GM21528 (cell line): ENCODE measurements at regions not wholly inside any gene's neighbourhood (a gene's known extent, or its start where the extent isn't known, plus 50 kb on each side); places are given as distances from the start of the nearest gene placed in this dataset.

ENCODE experiments used
- ATAC-seq: cut with Tn5 transposase; IDR thresholded peaks from one replicate; pipeline ENCODE4 v1.9.1; 2021; ENCODE audit warnings: mild to moderate bottlenecking, moderate library complexity; ENCODE audit not compliant: unreplicated experiment, low FRiP score

DNA sequence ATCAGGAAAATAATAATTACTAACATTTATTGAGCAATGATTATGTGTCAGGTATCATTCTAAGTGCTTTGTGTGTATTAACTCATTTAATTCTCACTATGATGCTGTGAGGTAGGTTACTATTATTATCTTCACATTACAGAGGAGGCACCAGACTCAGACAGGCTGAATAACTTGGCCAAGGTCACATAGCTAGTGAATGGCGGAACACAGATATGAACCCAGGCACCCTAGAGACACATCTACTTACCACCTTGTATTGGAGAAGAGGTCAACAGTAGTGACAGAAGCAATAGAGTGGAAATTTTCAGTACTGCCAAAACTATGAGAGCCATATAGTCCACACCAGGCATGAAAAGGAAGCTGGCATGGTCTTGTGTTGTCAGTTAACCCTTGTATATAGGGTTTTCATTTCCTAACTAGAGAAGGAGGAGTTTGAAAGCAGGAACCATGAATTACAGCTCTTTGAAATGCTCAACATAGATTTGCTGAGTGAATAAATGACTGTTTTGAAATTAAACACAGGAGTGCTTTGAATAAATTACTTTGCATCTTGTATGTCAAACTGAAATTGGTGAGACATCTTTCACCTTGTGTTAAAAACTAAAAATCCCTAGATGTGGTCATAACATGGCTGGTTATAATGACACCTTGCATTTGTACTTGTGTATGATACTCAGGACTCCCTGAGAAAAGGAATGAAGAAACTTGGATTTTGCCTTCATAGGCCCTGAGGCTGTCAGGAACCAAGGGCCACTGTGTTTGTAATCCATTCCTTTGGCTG, 71.8 kb downstream of the RTL9 start:
- no peak for ATAC-seq

DNA sequence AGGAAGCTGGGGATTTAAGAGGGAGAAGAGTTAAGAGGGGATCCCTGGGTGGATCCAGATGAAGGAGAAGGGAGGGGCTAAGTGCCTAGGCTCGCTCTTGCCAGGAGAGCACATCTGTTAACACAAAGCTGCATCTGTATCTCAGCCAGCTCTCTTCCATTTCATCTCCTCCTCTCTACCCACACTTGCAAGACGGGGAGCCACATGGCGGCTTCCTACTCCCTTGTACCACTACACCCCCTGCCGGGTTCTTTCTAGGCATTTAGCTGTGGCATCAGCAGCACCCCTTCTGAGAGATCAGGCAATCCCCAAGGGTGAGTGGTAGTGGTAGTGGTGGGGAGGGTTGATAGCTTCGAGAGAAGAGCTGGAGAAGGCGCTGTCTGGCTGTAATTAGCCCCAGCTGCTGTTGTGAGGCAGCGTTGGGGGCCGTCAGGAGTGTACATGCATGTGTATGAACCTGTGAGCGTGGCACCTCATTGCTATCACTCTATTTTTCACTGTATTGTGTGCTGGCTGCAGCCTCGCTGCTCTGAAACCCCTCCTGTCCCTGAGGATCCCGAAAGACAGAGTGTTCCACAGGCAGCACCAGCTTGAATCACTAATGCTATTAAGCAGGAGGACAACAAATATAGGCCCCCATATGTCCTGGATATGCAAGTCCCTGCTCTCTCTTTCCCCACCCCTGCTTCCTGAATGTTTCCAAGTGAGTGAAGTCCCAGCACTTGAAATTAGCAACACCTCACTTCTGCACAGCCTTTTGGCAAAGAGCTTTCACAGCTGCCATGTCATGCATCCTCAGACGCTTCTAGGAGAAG, 73.7 kb downstream of the RTL9 start:
- no peak for ATAC-seq

DNA sequence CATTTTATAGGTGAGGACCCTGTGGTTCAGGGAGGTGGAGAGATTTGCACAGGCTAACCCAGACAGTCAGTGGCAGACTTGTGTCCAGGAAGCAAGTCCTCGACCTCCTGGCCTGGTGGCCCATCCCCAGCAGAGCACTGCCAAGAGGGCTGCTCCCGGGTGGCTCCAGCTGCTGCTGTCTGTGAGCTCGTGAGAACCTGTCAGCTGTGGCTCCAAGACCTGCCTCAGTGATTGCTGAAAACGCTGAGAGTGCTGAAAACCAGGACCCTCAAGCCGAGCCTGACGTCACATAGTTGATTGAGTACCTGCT, 74.2 kb downstream of the RTL9 start:
- no peak for ATAC-seq

DNA sequence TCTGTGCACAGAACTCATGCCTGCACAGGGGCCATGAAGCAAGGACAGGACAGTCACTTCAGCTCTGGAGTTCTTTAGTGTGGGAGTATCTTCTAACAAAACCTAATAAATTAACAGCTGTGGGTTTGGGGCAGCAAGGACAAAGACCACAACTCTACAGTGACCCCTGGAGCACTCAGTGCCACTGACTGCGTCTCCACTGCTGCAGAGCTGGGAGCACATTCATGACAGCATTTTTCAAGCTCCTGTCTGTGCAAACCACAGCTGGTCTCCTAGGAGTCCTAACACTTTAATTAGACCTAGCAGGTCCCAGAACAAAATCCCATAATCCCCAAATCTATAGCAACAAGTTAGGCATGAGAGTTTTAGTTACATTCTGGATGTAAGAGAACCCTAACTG, 76.5 kb downstream of the RTL9 start:
- no peak for ATAC-seq

DNA sequence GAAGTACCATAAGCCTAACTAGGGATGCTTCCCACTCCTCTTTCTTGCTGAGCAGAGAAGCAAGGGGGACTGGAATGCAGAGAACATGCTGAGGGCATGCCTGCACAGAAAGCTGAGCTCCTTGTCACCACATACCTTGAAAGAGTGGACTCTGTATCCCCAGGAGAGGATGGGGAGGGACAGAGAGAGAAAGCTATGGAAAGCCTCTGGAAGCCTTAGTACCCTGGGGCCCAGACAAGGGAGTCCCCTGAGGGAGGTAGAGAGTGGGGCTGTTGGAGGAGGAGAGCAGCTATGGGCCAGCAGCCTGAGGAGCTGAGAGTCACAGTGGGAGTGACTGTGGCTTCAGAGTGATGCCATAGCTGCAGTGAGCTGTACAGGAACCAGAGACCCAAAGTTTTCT, 77.9 kb downstream of the RTL9 start:
- ATAC-seq: no peak

DNA sequence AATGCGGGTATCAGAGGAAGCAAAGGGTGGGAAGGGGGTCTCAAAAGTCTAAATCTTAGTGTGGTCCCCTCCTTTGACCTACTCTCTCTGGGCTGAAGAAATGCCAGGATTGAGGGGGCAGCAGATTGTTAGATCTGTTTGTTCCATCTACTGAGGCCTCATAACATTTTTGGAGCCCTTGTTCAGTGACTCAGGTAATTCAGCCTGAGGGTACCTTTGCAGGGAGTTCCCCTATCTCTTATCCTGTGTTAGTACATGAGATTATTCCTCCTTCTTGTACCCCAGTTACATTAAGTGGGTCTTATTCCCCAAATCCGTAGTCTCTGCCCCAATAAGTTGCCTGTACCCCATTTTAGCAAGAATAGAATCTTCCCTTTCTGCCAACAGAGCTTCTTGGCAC, 79.0 kb downstream of the RTL9 start:
- ATAC-seq: no peak

DNA sequence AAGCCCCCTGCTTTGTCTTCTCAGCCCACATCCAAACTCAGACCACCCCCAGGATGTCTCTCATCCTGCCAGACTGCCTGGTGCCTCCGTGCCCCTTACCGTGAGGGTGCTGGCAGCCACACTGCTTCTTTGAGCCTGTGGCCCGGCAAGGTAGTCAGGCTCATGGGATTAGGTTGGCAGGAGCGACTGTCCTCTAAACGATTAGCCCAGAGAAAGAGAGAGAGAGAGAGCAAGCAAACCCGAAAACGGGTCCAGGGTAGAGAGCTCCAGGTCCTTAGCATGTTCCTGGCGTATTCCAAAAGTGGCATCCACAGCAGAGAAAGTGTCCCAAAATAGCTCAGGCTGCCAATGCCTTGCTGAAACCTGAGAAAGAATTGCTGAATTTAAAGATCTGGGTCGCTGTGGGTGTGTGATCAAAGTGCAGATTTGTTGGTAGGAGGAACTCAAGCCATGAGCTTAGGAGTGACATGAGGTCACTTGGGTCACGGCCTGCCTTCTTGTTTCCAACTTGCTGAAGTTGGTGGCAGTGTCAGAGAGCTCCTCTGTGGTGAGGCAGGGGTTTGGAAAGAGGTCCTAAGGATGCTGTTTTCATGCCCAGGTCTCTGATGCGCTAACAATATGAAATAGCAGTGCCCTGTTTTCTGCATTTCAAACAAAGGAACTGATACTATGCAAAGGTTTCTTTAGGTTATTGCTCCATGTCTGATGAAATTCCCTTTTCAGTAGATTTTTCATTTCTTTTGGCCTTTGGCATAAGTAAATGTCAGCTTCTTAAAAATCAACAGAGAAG, 81.6 kb downstream of the RTL9 start:
- no peak for ATAC-seq

DNA sequence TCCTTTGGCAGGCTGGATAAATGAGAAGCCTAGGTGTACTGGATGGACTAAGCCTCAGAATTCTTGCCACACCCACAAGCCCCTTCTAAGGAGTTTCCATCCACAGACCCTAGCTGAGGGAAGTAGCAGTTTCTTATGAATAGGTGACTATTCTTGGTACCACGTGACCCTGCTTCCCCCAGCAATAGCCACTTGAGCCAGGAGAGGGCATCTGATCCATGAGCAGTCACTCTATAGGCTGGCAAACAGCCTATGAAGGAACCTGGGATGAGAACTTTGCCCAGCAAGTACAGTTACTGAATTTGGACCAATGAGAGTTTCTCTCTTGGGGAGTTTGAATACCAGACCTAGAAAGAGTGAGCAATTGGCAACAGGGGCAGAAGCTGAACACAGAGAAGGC, 84.0 kb downstream of the RTL9 start:
- ATAC-seq: peak; percentile 68

DNA sequence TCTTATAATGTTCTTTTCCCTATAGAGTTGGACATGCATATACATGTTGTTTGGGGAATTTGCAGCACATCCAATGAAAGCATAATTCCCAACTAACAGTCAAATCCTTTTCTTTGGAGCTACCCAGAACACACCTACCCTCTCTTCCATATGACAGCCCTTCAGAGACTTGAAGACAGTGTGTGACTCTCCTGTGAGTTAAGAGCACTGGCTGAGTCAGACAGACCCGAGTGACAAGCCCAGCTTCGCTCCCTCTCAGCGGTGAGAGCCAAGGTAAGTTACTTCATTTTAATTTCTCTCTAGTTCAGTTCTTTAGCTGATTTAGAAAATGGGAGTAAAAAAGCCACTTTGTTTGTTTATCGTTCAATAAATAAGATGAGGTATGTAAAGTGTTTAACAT, 86.3 kb downstream of the RTL9 start:
- no peak for ATAC-seq

DNA sequence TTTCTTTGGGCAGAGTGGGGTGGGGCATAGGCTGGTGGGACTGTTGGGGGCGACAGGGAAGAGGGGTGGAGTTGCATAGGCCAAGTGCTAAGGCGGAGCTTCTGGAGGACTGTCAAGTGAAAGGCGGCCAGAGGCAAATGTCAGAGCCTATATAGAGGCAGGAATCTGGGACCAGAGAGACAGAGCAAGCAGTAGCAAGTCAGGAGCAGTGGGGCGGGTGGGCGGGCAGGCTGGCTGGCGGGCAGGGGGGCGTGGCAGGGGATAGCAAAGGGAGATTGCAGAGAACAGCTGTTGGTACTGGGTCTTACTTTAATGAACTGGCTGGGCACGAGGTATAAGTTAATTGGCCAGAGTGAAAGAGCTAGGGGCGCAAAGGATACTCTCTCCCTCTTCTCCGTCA, 89.8 kb downstream of the RTL9 start:
- no peak for ATAC-seq

DNA sequence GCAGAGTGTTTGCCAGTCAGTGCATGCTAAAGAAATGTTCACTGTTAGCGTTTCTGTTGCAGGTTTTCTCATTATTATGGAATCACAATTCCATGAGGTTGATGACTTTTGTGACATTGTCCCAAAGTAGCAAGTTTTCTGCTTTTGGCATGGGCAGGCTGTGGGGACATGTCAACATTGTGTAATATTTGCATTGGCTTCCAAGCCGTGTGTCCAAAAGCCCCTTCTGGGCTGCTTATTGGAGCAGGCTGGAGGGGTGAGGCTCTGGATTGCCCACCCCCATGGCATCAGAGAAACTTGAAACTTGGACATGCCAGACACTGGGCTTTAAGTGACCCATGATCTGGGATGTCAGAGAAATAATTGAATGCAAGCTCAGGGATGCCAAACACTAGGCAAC, 90.7 kb downstream of the RTL9 start:
- no peak for ATAC-seq

DNA sequence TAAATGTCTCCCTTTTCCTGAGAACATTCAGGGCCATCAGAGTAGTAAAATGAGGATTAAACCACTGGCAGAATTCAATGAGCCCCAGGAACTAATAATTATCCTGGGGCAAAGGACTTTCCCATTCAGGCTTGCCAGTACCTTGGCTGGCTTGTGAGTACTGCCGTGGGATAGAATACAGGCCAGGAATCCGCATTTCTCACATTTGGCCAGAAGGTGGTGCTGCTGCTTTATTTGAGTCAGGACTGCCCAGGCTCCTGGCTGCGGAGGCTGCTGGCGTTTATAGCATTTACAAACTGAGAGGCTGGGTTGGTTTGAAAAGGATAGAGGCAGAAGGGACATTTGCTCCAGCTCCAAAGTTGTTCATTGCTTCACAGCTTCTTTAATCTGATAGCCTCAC, 91.4 kb downstream of the RTL9 start:
- ATAC-seq: peak; percentile 79

DNA sequence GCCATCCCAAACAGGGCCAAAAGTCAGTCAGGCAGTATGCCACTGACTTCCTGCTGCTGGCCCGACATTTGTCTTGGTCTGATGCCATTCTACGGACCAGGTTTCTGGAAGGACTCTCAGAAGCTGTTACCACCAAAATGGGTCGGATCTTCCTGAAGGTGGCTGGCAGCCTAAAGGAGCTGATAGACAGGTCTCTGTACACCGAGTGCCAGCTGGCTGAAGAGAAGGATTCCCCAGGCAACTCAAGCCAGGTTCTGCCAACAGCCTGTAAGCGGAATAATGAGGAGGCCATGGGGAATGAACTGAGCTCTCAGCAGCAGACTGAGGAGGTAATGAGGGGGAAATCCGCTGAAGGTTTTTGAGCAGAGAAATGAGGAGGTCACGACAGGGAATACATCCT, 95.7 kb downstream of the RTL9 start:
- no peak for ATAC-seq

DNA sequence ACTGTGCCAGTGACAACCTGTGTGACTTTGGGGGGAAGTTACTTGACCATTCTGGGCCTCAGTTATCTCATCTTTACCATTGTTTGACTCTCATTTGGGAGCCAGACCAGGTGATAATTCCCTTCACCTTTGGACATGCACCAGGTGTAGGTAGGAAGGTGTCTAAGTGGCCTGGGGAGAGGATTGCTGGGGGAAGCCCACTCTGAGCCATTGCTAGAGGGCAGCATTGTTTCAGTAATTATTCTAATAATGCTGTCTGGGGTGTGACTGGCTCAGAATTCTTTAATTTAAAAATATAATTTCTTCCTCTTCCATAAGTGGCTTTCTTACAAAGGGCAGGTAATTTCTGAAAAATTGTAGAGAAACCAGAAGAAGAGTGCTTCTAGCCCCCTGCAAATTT, 104.3 kb downstream of the RTL9 start:
- no peak for ATAC-seq

DNA sequence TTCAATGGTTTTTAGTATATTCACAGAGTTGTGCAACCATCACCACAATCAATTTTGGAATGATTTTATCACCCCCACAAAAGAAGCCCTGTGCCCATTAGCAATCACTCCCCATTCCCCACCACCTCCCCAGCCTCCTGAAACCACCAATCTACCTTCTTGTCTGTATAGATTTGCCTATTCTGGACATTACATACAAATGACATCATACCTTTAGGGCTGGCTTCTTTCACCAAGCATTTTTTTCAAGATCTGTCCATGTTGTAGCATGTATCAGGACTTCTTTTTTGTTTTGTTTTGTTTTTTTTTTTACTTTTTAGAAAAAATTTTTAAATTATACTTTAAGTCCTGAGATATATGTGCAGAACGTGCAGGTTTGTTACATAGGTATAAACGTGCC, 108.1 kb downstream of the RTL9 start:
- ATAC-seq: no peak

DNA sequence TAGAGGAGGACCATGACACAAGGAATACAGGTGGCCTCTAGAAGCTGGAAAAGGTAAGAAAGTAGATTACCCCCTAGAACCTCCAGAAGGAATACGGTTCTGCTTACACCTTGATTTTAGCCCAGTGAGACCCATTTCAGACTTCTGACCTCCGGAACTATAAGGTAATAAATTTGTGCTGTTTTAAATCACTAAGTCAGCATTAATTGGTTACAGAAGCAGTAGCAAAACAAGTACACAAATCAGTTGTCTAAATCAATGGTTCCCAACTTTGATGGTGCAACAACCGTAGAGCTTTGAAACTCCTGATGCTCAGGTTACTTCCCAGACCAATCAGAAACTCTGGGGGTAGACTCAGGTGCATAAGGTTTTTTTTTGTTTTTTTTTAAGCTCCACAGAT, 113.6 kb downstream of the RTL9 start:
- no peak for ATAC-seq

DNA sequence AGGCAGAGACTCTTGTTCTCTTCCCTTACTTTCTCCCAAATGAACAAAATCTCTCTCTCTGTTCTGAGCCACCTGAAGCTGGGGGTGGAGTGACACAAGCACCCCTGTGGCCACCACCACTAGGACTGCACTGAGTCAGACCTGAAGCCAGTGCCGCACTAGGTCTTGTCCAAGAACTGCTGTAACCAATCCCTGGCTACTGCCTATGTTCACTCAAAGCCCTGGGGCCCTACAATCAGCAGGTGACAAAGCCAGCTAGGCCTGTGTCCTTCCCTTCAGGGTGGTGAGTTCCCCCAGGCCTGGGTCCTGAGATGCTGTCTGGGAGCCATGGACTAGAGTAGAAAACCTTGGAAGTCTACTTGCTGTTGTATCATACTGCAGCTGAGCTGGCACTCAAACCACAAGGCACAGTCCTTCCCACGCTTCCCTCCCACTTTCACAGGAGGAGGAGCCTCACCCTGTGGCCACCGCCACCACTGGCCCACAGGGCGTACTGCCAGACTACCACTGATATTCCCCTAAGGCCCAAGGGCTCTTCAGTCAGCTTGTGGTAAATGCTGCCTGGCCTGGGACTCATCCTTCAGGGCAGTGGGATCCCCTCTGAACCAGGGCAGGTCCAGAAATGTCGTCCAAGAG, 119.1 kb downstream of the RTL9 start:
- no peak for ATAC-seq

DNA sequence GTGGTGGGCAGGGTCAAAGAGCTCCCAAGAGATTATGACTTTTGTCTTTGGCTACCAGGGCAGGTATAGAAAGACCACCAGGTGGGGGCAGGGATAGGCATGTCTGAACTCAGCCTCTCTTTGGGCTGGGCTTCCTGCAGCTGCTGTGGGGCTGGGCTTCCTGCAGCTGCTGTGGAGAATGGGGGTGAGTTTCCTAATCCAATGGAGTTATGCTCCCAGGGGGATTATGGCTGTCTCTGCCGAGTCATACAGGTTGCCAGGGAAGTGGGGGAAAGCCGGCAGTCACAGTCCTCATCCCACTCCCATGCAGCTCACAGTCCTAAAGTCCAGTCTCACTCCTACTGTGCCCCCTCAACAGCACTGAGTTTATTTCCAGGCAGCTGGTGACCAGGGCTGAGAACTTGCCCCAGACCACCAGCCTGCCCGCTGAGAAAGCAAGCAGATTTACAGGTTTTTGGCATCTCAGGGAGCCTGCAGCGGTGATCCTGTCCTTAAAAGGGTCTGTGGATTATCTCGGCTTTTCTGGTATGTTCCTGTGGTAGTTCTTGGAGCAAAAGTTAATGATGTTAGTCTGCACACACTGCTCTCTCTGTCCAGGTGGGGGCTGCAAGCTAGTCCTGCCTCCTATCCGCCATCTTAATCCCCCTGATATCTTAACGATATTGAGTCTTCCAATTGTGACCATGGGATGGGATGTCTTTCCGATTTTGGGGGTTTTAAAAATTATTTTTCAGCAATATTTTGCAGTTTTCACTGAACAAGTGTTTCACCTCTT, 133.4 kb downstream of the RTL9 start:
- ATAC-seq: no peak

DNA sequence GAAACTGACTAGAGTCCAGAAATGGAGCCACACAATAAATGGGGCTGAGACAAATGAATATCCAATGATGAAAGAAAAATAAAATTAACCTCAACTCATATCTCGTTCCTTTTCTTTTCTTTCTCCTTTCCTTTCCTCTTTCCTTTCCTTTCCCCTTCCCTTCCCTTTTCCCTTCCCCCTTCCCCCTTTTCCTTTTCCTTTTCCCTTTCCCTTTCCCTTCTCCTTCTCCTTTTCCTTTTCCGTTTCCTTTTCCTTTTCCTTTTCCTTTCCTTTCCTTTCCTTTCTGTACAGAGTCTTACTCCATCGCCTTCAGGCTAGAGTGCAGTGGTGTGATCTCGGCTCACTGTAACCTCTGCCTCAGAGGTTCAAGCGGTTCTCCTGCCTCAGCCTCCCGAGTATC, 146.3 kb downstream of the RTL9 start:
- ATAC-seq: no peak
